ENCODE measurements at regions not wholly inside any gene's neighbourhood (a gene's known extent, or its start where the extent isn't known, plus 50 kb on each side); places are given as distances from the start of the nearest gene placed in this dataset.

DNA sequence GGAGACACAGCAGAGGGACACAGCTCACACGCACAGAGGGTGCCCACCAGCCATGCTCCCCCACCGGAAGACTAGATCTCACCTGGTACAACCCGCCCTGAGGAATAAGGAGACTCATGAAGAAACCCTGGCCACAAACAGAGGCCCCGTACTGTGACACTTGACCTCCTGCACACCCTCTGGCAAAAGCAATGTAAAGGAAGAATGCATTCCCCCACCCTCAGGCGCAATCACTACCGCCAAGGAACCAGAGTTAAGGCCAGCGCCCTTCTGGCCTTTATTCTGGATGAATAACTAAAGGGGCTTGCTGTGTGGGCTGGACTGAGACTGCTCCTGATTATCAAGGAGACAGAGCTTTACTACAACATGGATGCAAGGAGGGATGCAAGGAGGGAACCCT lies 509.2 kb upstream of the SPHKAP start:
- TF ChIP-seq, protein P1, sequence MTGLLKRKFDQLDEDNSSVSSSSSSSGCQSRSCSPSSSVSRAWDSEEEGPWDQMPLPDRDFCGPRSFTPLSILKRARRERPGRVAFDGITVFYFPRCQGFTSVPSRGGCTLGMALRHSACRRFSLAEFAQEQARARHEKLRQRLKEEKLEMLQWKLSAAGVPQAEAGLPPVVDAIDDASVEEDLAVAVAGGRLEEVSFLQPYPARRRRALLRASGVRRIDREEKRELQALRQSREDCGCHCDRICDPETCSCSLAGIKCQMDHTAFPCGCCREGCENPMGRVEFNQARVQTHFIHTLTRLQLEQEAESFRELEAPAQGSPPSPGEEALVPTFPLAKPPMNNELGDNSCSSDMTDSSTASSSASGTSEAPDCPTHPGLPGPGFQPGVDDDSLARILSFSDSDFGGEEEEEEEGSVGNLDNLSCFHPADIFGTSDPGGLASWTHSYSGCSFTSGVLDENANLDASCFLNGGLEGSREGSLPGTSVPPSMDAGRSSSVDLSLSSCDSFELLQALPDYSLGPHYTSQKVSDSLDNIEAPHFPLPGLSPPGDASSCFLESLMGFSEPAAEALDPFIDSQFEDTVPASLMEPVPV (CRISPR knock-in tag; IDR thresholded peaks at IDR 0.05), result no peak
- TF ChIP-seq, protein P2, sequence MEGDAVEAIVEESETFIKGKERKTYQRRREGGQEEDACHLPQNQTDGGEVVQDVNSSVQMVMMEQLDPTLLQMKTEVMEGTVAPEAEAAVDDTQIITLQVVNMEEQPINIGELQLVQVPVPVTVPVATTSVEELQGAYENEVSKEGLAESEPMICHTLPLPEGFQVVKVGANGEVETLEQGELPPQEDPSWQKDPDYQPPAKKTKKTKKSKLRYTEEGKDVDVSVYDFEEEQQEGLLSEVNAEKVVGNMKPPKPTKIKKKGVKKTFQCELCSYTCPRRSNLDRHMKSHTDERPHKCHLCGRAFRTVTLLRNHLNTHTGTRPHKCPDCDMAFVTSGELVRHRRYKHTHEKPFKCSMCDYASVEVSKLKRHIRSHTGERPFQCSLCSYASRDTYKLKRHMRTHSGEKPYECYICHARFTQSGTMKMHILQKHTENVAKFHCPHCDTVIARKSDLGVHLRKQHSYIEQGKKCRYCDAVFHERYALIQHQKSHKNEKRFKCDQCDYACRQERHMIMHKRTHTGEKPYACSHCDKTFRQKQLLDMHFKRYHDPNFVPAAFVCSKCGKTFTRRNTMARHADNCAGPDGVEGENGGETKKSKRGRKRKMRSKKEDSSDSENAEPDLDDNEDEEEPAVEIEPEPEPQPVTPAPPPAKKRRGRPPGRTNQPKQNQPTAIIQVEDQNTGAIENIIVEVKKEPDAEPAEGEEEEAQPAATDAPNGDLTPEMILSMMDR (CRISPR knock-in tag; IDR thresholded peaks at IDR 0.05), result no peak
- TF ChIP-seq, protein P3, sequence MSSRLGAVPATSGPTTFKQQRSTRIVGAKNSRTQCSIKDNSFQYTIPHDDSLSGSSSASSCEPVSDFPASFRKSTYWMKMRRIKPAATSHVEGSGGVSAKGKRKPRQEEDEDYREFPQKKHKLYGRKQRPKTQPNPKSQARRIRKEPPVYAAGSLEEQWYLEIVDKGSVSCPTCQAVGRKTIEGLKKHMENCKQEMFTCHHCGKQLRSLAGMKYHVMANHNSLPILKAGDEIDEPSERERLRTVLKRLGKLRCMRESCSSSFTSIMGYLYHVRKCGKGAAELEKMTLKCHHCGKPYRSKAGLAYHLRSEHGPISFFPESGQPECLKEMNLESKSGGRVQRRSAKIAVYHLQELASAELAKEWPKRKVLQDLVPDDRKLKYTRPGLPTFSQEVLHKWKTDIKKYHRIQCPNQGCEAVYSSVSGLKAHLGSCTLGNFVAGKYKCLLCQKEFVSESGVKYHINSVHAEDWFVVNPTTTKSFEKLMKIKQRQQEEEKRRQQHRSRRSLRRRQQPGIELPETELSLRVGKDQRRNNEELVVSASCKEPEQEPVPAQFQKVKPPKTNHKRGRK (CRISPR knock-in tag; IDR thresholded peaks at IDR 0.05), result no peak
- TF ChIP-seq, protein P4, sequence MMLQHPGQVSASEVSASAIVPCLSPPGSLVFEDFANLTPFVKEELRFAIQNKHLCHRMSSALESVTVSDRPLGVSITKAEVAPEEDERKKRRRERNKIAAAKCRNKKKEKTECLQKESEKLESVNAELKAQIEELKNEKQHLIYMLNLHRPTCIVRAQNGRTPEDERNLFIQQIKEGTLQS (CRISPR knock-in tag; IDR thresholded peaks at IDR 0.05), result no peak
- TF ChIP-seq SIN3A (IDR thresholded peaks at IDR 0.05; ENCODE audit: borderline replicate concordance, low read depth, low read length) (no peak), ZSCAN31 (CRISPR knock-in tag; IDR thresholded peaks at IDR 0.05; ENCODE audit: low read depth) (no peak), FOXO1 (CRISPR knock-in tag; IDR thresholded peaks at IDR 0.05) (no peak), CENPBD1 (CRISPR knock-in tag; IDR thresholded peaks at IDR 0.05; ENCODE audit: borderline replicate concordance, low read depth) (no peak), ZNF33A (CRISPR knock-in tag; IDR thresholded peaks at IDR 0.05; ENCODE audit: borderline replicate concordance) (no peak), ZBTB20 (CRISPR knock-in tag; IDR thresholded peaks at IDR 0.05; ENCODE audit: borderline replicate concordance, low read depth) (no peak), EP300 (IDR thresholded peaks at IDR 0.05; ENCODE audit: low read depth in 2 of 2, low read length in 2 of 2) (no peak), EP300 (CRISPR knock-in tag; IDR thresholded peaks at IDR 0.05; ENCODE audit: borderline replicate concordance) (no peak), ZNF776 (CRISPR knock-in tag; IDR thresholded peaks at IDR 0.05) (no peak)

Measured in HepG2 (cell line).